ENCODE measurements at regions not wholly inside any gene's neighbourhood (a gene's known extent, or its start where the extent isn't known, plus 50 kb on each side); places are given as distances from the start of the nearest gene placed in this dataset.

DNA sequence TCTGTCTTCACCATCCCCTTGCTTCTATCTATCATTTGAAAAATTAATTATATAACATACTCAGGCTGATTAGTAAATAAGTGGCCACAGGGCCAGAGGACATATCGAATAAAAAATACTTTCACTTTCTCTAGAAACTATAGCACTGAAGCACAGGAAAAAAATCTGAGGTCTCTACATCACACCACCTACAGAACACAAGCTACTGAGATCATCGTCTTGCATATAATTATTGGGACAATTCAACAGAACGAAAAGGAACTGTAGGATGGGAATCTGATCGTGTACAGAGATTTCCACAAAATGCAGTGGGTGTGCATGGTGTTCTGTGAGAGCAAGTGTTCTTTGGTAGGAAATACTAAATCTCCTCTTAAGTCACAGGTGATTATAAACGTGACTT, 289.6 kb upstream of the ERCC4 start:
- TF ChIP-seq POLR2A (IDR thresholded peaks at IDR 0.05; ENCODE audit: low read depth, low read length), result no peak
- TF ChIP-seq POLR2AphosphoS5 (IDR thresholded peaks at IDR 0.05; ENCODE audit: low read depth, low read length), result no peak
